ENCODE measurements at regions not wholly inside any gene's neighbourhood (a gene's known extent, or its start where the extent isn't known, plus 50 kb on each side); places are given as distances from the start of the nearest gene placed in this dataset.

- DNase-seq, result no peak
- POLR2A ChIA-PET, result no interaction called here
- H3K4me2 ChIP-seq, result no peak overlapping the region
These were observed 93.2 kb upstream of the RTL6 start for GRCh38 chr22:44591146-44591790.

DNA sequence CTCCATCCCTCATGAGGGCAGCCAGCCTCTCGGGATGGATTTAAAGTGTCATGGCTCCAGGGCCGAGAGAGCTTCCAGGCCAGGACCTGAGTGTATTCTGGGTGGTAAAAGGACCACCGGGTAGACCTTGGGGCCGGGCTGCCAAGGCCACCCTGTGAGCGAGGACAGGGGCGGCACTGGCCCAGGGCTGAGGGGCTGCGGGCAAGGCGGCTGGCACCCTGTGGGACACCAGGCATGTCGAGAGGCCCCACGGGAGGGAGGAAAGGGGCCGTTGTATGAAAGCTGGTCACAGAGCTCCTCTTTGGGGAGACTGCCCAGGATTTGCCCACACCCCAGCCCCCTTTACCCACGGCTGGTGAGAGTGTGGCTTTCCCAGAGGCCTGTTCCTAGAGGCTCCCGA is 92.3 kb upstream of the RTL6 start:
- Histone ChIP-seq H3K9ac (no peak overlapping the region), H3K79me2 (ENCODE audit: insufficient read depth) (no peaks in the 10 kb centered on the region), H3K36me3 (replicated peaks in 1 of 2; ENCODE audit: control insufficient read depth in 1 of 2, insufficient read depth in 2 of 2, low read length in 1 of 2) (no peaks in the 10 kb centered on the region), H3K27me3 (ENCODE audit: insufficient read depth) (no peaks in the 10 kb centered on the region), H3K4me2 (no peak overlapping the region), H3K9me3 (no peaks in the 10 kb centered on the region), H3F3A (replicated peaks; ENCODE audit: insufficient read depth) (no peaks in the 10 kb centered on the region), H3K4me1 (ENCODE audit: control insufficient read depth in 1 of 2, insufficient read depth in 2 of 2, low read depth in 1 of 2, low read length in 1 of 2) (no peaks in the 10 kb centered on the region), H4K20me1 (ENCODE audit: insufficient read depth) (no peaks in the 10 kb centered on the region), H3K9me2 (no peaks in the 10 kb centered on the region), H3K27ac (ENCODE audit: low read depth in 2 of 2, low read length in 1 of 2) (no peak overlapping the region), H3K4me3 (ENCODE audit: low read depth in 2 of 2, low read length in 1 of 2) (no peak overlapping the region), H2AFZ (ENCODE audit: low read depth) (no peak overlapping the region)
- ChIA-PET POLR2A (no interaction called here), CTCF (interaction anchor here (1.0 kb wide), 1 partner anchor 36 kb away, joined by 3 read pairs; no protein-coding TSS in a partner anchor)
- WGBS (ENCODE audit: low lambda C conversion rate), result 51% methylated on average over 12 of the region's 13 CpGs
- no peak for TF ChIP-seq TAF1 (IDR thresholded peaks at IDR 0.05; ENCODE audit: borderline replicate concordance, low read depth, low read length)
- TF ChIP-seq FOXJ3 (CRISPR knock-in tag; IDR thresholded peaks at IDR 0.05), result no peak
- TF ChIP-seq GABPA (IDR thresholded peaks at IDR 0.05; ENCODE audit: low read depth), result no peak
- TF ChIP-seq MEF2A (IDR thresholded peaks at IDR 0.05; ENCODE audit: borderline replicate concordance, low read depth), result no peak
- TF ChIP-seq, protein P1, sequence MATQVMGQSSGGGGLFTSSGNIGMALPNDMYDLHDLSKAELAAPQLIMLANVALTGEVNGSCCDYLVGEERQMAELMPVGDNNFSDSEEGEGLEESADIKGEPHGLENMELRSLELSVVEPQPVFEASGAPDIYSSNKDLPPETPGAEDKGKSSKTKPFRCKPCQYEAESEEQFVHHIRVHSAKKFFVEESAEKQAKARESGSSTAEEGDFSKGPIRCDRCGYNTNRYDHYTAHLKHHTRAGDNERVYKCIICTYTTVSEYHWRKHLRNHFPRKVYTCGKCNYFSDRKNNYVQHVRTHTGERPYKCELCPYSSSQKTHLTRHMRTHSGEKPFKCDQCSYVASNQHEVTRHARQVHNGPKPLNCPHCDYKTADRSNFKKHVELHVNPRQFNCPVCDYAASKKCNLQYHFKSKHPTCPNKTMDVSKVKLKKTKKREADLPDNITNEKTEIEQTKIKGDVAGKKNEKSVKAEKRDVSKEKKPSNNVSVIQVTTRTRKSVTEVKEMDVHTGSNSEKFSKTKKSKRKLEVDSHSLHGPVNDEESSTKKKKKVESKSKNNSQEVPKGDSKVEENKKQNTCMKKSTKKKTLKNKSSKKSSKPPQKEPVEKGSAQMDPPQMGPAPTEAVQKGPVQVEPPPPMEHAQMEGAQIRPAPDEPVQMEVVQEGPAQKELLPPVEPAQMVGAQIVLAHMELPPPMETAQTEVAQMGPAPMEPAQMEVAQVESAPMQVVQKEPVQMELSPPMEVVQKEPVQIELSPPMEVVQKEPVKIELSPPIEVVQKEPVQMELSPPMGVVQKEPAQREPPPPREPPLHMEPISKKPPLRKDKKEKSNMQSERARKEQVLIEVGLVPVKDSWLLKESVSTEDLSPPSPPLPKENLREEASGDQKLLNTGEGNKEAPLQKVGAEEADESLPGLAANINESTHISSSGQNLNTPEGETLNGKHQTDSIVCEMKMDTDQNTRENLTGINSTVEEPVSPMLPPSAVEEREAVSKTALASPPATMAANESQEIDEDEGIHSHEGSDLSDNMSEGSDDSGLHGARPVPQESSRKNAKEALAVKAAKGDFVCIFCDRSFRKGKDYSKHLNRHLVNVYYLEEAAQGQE (IDR thresholded peaks at IDR 0.05; ENCODE audit: low read depth, low read length), result no peak
- TF ChIP-seq SMC3 (IDR thresholded peaks at IDR 0.05; ENCODE audit: low read depth, low read length), result no peak
- no peak for TF ChIP-seq SIN3A (IDR thresholded peaks at IDR 0.05; ENCODE audit: borderline replicate concordance, low read depth, low read length)
- no peak for TF ChIP-seq POLR2AphosphoS5 (IDR thresholded peaks at IDR 0.05; ENCODE audit: low read depth, low read length)
- no peak for TF ChIP-seq USF2 (IDR thresholded peaks at IDR 0.05; ENCODE audit: borderline replicate concordance, low read depth, low read length)
- no peak for TF ChIP-seq NFIC (IDR thresholded peaks at IDR 0.05; ENCODE audit: borderline replicate concordance)
- no peak for DNase-seq

More at GRCh38 chr22:44591146-44591790, 93.2 kb upstream of the RTL6 start:
- H3K4me3 ChIP-seq (ENCODE audit: low read depth in 2 of 2, low read length in 1 of 2), result no peak overlapping the region
- H3F3A ChIP-seq (replicated peaks; ENCODE audit: insufficient read depth), result no peaks in the 10 kb centered on the region
- H3K9me2 ChIP-seq, result no peaks in the 10 kb centered on the region
- no peak overlapping the region for H3K27ac ChIP-seq (ENCODE audit: low read depth in 2 of 2, low read length in 1 of 2)
- H2AFZ ChIP-seq (ENCODE audit: low read depth), result no peak overlapping the region
- no peaks in the 10 kb centered on the region for H3K27me3 ChIP-seq (ENCODE audit: insufficient read depth)
- H3K36me3 ChIP-seq (replicated peaks in 1 of 2; ENCODE audit: control insufficient read depth in 1 of 2, insufficient read depth in 2 of 2, low read length in 1 of 2), result no peaks in the 10 kb centered on the region
- H3K9me3 ChIP-seq, result no peaks in the 10 kb centered on the region
- TF ChIP-seq SMC3 (IDR thresholded peaks at IDR 0.05; ENCODE audit: low read depth, low read length), result no peak
- TF ChIP-seq GABPA (IDR thresholded peaks at IDR 0.05; ENCODE audit: low read depth), result no peak
- no peak for TF ChIP-seq PBX3 (IDR thresholded peaks at IDR 0.05)
- TF ChIP-seq RFX5 (IDR thresholded peaks at IDR 0.05; ENCODE audit: low read length), result no peak
- TF ChIP-seq GATA2 (CRISPR knock-in tag; IDR thresholded peaks at IDR 0.05), result no peak
- TF ChIP-seq RCOR1 (IDR thresholded peaks at IDR 0.05; ENCODE audit: low read length), result no peak
- TF ChIP-seq RAD21 (IDR thresholded peaks at IDR 0.05; ENCODE audit: low read length), result no peak
- no peak for TF ChIP-seq MXI1 (IDR thresholded peaks at IDR 0.05; ENCODE audit: low read depth, low read length)
- no peak for TF ChIP-seq TEAD4 (IDR thresholded peaks at IDR 0.05; ENCODE audit: borderline replicate concordance, insufficient read depth)
- WGBS (ENCODE audit: low lambda C conversion rate), result 62% methylated on average over 8 of the region's 19 CpGs
- no peaks in the 10 kb centered on the region for H3K4me1 ChIP-seq (ENCODE audit: control insufficient read depth in 1 of 2, insufficient read depth in 2 of 2, low read depth in 1 of 2, low read length in 1 of 2)
- H3K9ac ChIP-seq, result no peak overlapping the region
- no peaks in the 10 kb centered on the region for H4K20me1 ChIP-seq (ENCODE audit: insufficient read depth)
- no peaks in the 10 kb centered on the region for H3K79me2 ChIP-seq (ENCODE audit: insufficient read depth)
- CTCF ChIA-PET, result interaction anchor here (0.9 kb wide), 1 partner anchor 598 kb away, joined by 3 read pairs; no protein-coding TSS in a partner anchor
